TTC549 (cell line): ENCODE measurements at regions not wholly inside any gene's neighbourhood (a gene's known extent, or its start where the extent isn't known, plus 50 kb on each side); places are given as distances from the start of the nearest gene placed in this dataset.

Experiments used
- FAIRE-seq: peaks from 2 replicates; lab custom pipeline; 2012; peaks lifted over from hg19 to GRCh38; lab: Jason Lieb, UNC

- no peak for FAIRE-seq
Observed at GRCh38 chr1:60342569-60342968, 269.0 kb upstream of the C1orf87 start.

- FAIRE-seq: no peak
Observed at GRCh38 chr1:60341274-60341673, 267.7 kb upstream of the C1orf87 start.

GRCh38 chr1:60331647-60332046 lies 258.1 kb upstream of the C1orf87 start:
- no peak for FAIRE-seq

- no peak for FAIRE-seq
Observed at GRCh38 chr1:60329651-60330050, 256.1 kb upstream of the C1orf87 start.

GRCh38 chr1:60311838-60312237 lies 238.3 kb upstream of the C1orf87 start:
- no peak for FAIRE-seq

- FAIRE-seq: no peak
Observed at GRCh38 chr1:60299581-60299980, 226.0 kb upstream of the C1orf87 start.

GRCh38 chr1:60298290-60298689 lies 224.7 kb upstream of the C1orf87 start:
- FAIRE-seq: no peak

GRCh38 chr1:60296794-60297193 lies 223.2 kb upstream of the C1orf87 start:
- no peak for FAIRE-seq

GRCh38 chr1:60292140-60292539 lies 218.6 kb upstream of the C1orf87 start:
- FAIRE-seq: no peak

- no peak for FAIRE-seq
Observed at GRCh38 chr1:60290393-60290792, 216.8 kb upstream of the C1orf87 start.

GRCh38 chr1:60287536-60287935 lies 214.0 kb upstream of the C1orf87 start:
- FAIRE-seq: no peak

GRCh38 chr1:60283690-60284089 lies 210.1 kb upstream of the C1orf87 start:
- FAIRE-seq: no peak

GRCh38 chr1:60281360-60281932 lies 207.9 kb upstream of the C1orf87 start:
- FAIRE-seq: no peak

- no peak for FAIRE-seq
Observed at GRCh38 chr1:60280819-60281218, 207.2 kb upstream of the C1orf87 start.

- no peak for FAIRE-seq
Observed at GRCh38 chr1:60280256-60280655, 206.7 kb upstream of the C1orf87 start.

GRCh38 chr1:60279798-60280197 lies 206.2 kb upstream of the C1orf87 start:
- no peak for FAIRE-seq

GRCh38 chr1:60277269-60277668 lies 203.7 kb upstream of the C1orf87 start:
- FAIRE-seq: no peak

GRCh38 chr1:60274422-60275290 lies 201.1 kb upstream of the C1orf87 start:
- FAIRE-seq: no peak

- FAIRE-seq: no peak
Observed at GRCh38 chr1:60273185-60273584, 199.6 kb upstream of the C1orf87 start.

- FAIRE-seq: no peak
Observed at GRCh38 chr1:60271041-60271440, 197.5 kb upstream of the C1orf87 start.

GRCh38 chr1:60268451-60268850 lies 194.9 kb upstream of the C1orf87 start:
- no peak for FAIRE-seq

GRCh38 chr1:60265560-60266535 lies 192.3 kb upstream of the C1orf87 start:
- FAIRE-seq: no peak

- no peak for FAIRE-seq
Observed at GRCh38 chr1:60262701-60263100, 189.1 kb upstream of the C1orf87 start.
